Prostate gland (tissue), 2 donors: ENCODE measurements at regions not wholly inside any gene's neighbourhood (a gene's known extent, or its start where the extent isn't known, plus 50 kb on each side); places are given as distances from the start of the nearest gene placed in this dataset.
A peak's percentile ranks its signal among the peaks of the same experiment; 100 is the strongest.

Experiments
- POLR2A ChIP-seq: fragments of 450-650 bp; IDR thresholded peaks from one replicate; pipeline ENCODE4 v1.6.1; 2016; ENCODE audit warnings: antibody characterized with exemption, mild to moderate bottlenecking
- TF ChIP-seq, protein P1 (sequence below), 4 experiments: fragments of 200-600 bp in 2 of 4; fragments of 450-650 bp in 2 of 4; sonication (generic) in 2 of 4; IDR thresholded peaks; 1 replicate in 3 of 4; 2 replicates in 1 of 4; pipeline ENCODE4 v1.5.1; 2016 to 2019; ENCODE audit warnings: antibody characterized with exemption in 4 of 4, mild to moderate bottlenecking in 2 of 4, moderate library complexity in 2 of 4

GRCh38 chr9:3732077-3733038, 206.6 kb upstream of the RFX3 start:
- no peak for TF ChIP-seq POLR2A
- TF ChIP-seq, protein P1, sequence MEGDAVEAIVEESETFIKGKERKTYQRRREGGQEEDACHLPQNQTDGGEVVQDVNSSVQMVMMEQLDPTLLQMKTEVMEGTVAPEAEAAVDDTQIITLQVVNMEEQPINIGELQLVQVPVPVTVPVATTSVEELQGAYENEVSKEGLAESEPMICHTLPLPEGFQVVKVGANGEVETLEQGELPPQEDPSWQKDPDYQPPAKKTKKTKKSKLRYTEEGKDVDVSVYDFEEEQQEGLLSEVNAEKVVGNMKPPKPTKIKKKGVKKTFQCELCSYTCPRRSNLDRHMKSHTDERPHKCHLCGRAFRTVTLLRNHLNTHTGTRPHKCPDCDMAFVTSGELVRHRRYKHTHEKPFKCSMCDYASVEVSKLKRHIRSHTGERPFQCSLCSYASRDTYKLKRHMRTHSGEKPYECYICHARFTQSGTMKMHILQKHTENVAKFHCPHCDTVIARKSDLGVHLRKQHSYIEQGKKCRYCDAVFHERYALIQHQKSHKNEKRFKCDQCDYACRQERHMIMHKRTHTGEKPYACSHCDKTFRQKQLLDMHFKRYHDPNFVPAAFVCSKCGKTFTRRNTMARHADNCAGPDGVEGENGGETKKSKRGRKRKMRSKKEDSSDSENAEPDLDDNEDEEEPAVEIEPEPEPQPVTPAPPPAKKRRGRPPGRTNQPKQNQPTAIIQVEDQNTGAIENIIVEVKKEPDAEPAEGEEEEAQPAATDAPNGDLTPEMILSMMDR (IDR thresholded peaks at IDR 0.05) = peak; percentile 29 to 83 (median 72)
